ENCODE measurements at regions not wholly inside any gene's neighbourhood (a gene's known extent, or its start where the extent isn't known, plus 50 kb on each side); places are given as distances from the start of the nearest gene placed in this dataset.
"Not testable (repeated sequence)": the region's sequence is repeated elsewhere in the genome, so short reads cannot be mapped to it uniquely, and the experiment has no call there.

DNA sequence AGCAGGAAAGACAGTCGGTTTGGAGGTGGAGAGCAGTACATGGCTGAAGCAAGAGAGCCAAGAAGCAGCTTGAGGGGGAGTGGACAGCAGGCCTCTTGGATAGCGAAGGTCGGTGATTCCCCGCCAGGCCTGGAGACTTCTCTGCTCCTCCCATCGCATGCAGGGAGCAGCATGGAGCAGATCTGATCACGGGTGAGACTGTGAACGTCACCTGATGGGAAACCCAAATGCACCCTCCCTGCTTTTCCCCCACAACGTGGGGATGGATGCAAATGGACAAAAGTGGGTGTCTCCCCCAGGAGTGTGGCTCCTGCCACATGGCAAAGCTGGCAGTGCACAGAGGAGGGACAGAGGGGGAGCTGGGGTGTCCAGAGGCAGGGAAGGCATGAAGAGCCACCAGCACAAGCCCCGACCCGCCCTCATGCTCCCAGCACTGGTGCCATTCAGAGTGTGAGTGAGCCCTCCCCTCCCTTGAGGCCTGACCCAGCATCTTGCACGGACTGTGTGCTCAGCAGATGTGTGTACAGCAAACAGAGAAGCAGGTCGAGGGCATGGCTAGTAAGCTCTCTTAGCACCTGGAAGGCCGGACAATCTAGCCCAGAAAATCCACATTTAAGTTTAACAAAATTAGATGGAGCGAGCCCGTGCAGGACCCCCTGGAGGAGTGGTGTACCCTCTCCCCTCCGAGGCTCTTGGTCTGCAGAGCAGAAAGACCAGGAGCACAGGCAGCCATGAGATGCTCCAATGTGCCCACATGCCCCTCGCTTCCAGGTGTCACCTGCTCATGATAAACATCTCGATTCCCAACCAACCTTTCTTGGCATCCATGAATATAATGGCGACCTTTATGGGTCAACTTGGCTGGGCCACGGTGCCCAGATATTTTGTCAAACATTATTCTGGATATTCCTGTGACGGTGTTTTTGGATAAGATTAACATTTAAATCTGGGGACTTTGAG, 661.7 kb downstream of the TBC1D22A start:
- Histone ChIP-seq H3K4me3 (ENCODE audit: insufficient read depth, low read depth, low read length) (no peak overlapping the region), H3K36me3 (replicated peaks; ENCODE audit: control insufficient read depth, insufficient read depth, low read length) (no peaks in the 10 kb centered on the region), H3K27me3 (ENCODE audit: control insufficient read depth, insufficient read depth, low read length) (no peaks in the 10 kb centered on the region)
- DNase-seq = no peak

DNA sequence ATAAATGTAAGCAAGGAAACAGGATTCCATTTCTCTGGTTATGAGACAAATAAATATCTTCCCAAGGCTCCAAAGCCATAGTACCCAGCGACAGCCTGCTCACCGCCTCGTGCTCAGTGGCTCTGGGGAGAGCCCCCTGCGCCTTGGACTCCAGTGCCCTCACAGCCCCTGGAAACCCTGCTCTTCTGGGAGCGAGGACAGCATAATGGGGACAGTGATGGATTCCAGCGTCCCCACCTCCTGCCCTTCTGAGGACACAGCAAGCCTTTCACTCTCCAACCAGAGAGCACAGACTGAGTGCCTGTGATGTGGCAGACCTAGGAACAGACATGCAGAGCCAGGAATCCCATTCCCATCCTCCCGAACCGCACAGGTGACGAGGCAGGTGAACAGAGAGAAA, 660.8 kb downstream of the TBC1D22A start:
- H3K4me3 ChIP-seq (ENCODE audit: insufficient read depth, low read depth, low read length) = no peak overlapping the region

DNA sequence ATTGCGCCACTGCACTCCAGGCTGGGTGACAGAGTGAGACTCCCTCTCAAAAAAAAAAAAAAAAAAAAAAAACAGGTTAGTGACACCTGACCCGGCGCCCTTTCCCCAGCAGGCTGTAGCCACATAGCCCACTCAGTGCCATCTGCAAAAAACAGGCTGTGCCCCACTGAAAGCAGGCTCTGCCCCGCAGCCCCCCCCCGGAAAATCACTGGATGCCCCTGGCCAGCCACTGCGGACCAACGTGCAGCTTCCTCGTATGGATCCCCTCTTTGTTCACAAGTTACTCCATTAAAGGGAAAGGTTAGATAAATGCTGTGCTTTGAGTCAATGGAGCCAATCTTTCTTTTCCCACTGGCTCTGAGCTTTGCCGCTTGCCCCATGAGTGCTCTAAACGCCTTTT, 660.3 kb downstream of the TBC1D22A start:
- H3K4me3 ChIP-seq (ENCODE audit: insufficient read depth, low read depth, low read length) = no peak overlapping the region
- no peaks in the 10 kb centered on the region for H3K27me3 ChIP-seq (ENCODE audit: control insufficient read depth, insufficient read depth, low read length)
- H3K36me3 ChIP-seq (replicated peaks; ENCODE audit: control insufficient read depth, insufficient read depth, low read length) = no peaks in the 10 kb centered on the region
- no peak for DNase-seq

More for the DNA sequence above, 660.8 kb downstream of the TBC1D22A start:
- Histone ChIP-seq H3K36me3 (replicated peaks; ENCODE audit: control insufficient read depth, insufficient read depth, low read length) (no peaks in the 10 kb centered on the region), H3K27me3 (ENCODE audit: control insufficient read depth, insufficient read depth, low read length) (no peaks in the 10 kb centered on the region)
- no peak for DNase-seq

DNA sequence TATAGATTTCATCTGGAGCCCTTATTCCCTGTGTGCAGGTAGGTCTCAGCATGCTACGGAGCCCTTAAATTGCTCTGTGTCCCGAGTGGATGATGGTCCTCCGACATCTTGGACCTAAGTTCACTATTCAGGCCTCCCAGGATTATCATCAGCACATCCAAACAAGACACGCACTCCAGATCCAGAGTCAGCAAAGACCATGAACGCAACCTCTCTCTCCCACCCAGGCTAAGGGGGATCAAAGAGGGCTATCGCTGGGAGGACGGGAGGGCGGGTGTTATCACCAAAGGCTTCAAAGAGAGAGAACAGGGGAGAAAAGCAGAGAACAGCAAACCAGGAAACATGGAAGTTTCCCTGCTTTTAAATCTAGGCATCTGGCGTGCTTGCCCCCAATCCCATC, 659.4 kb downstream of the TBC1D22A start:
- Histone ChIP-seq H3K4me3 (ENCODE audit: insufficient read depth, low read depth, low read length) (no peak overlapping the region), H3K36me3 (replicated peaks; ENCODE audit: control insufficient read depth, insufficient read depth, low read length) (no peaks in the 10 kb centered on the region), H3K27me3 (ENCODE audit: control insufficient read depth, insufficient read depth, low read length) (no peaks in the 10 kb centered on the region)
- DNase-seq = no peak

DNA sequence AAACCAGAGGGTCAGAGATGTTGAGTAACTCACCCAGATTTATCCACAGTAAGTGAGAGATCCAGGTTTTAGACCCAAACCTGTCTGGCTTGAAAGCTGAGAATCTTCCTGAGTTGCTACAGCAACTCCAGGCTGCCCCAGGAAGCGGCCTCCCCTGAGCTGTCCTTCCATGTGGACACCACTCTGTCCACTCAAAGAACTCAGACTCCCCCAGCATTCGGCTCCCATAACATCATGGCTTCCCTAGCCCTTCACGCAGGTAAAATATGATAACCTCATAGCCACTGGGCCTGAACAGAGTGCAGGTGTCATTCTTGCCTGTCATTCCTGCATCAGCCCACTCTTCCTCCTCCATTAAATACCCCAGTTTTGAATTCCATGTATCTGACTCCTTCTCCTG, 657.8 kb downstream of the TBC1D22A start:
- no peaks in the 10 kb centered on the region for H3K36me3 ChIP-seq (replicated peaks; ENCODE audit: control insufficient read depth, insufficient read depth, low read length)
- no peaks in the 10 kb centered on the region for H3K27me3 ChIP-seq (ENCODE audit: control insufficient read depth, insufficient read depth, low read length)
- no peak overlapping the region for H3K4me3 ChIP-seq (ENCODE audit: insufficient read depth, low read depth, low read length)
- no peak for DNase-seq

DNA sequence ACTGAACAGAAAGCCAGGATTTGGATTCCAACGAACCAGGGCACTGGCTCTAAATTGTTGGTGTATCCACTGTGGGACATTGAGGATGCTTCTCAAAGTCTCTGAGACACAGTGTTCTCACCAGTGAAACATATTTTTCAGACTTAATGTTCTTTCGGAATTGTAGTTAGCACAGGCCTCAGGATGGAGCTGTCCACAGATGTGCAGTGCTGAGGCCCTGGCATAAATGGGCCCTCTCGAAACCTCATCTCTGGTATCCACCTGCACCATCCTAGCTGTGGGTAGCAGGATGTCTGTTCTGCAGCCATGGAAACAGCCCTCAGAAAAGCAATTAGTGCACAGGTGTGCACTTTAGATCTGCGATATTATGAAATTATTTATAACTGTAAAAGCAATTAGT, 656.8 kb downstream of the TBC1D22A start:
- Histone ChIP-seq H3K36me3 (replicated peaks; ENCODE audit: control insufficient read depth, insufficient read depth, low read length) (no peaks in the 10 kb centered on the region), H3K27me3 (ENCODE audit: control insufficient read depth, insufficient read depth, low read length) (no peaks in the 10 kb centered on the region), H3K4me3 (ENCODE audit: insufficient read depth, low read depth, low read length) (no peak overlapping the region)
- DNase-seq = no peak

DNA sequence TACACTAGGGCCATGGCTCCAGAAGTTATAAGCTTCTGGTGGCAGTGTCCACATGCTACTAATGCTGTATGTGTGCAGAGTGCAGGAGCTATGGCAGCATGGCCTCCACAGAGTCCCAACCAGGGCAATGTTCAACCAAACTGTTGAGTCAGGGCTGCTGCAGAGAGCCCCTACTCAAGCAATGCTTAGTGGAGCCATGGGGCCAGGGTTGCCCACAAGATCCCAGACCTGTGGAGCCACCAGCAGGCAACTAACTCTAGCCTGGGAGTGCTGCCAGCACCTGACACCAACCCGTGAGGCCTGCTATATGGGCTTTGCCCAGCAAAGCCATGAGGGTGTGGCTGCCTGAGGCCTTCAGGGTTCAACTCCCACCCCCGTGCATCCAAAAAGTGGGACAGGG, 655.2 kb downstream of the TBC1D22A start:
- no peak overlapping the region for H3K4me3 ChIP-seq (ENCODE audit: insufficient read depth, low read depth, low read length)
- no peaks in the 10 kb centered on the region for H3K36me3 ChIP-seq (replicated peaks; ENCODE audit: control insufficient read depth, insufficient read depth, low read length)
- H3K27me3 ChIP-seq (ENCODE audit: control insufficient read depth, insufficient read depth, low read length) = no peaks in the 10 kb centered on the region
- no peak for DNase-seq

DNA sequence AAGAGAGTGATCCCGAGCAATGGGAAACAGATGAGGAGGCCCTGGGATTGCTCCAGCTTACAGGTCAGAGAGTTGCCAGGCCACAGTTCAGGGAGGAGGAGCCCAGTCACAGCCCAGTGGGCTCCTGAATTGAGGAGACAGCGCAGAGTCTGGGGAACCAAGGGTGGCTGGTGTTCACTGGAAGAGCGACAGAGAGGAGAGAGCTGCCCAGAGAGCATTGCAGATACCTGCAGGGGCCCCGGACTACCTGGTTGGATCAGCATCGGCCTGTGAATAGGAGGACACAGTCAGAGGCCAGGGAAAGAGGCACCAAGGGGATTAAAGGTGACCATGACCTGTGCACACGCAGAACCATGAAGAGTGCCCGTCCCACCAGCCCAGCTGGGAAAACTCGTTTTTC, 648.6 kb downstream of the TBC1D22A start:
- Histone ChIP-seq H3K4me3 (ENCODE audit: insufficient read depth, low read depth, low read length) (no peak overlapping the region), H3K27me3 (ENCODE audit: control insufficient read depth, insufficient read depth, low read length) (no peaks in the 10 kb centered on the region), H3K36me3 (replicated peaks; ENCODE audit: control insufficient read depth, insufficient read depth, low read length) (no peaks in the 10 kb centered on the region)
- DNase-seq = no peak

DNA sequence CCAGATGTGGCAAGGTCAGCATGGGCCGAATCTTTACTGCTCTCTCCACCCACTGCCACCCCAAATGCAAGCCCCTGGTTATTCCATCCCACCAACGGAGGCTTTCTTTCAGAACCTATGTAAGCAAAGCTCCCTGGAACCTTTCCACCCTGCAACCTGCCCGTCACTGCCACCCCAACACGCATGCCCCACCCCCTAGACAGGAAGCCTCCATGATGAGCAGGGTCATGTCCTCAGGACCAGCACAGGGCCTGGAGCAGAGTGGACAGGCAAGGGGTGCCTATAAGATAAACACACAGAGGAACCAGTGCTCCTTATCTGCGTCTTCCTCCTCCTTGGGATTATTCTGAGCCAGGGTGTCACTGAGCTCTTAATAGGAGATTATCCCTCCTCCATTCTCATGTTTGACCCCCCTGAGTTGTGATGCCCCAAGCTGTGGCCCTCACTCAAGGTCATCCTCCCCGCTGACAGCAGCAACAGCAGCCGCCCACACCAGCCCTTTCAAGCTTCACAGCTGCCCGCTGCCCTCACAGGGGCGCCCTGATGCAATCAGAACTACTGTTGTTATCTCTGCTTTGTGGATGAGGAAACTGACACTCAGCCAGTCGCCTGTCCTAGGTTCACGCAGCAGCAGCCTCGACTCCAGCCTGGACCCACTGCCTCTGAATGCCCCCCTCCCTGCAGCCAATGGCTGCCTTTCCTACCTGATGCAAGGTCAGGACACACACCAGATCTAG, 647.3 kb downstream of the TBC1D22A start:
- Histone ChIP-seq H3K27me3 (ENCODE audit: control insufficient read depth, insufficient read depth, low read length) (no peaks in the 10 kb centered on the region), H3K36me3 (replicated peaks; ENCODE audit: control insufficient read depth, insufficient read depth, low read length) (no peaks in the 10 kb centered on the region), H3K4me3 (ENCODE audit: insufficient read depth, low read depth, low read length) (no peak overlapping the region)
- DNase-seq = peak; percentile 13

DNA sequence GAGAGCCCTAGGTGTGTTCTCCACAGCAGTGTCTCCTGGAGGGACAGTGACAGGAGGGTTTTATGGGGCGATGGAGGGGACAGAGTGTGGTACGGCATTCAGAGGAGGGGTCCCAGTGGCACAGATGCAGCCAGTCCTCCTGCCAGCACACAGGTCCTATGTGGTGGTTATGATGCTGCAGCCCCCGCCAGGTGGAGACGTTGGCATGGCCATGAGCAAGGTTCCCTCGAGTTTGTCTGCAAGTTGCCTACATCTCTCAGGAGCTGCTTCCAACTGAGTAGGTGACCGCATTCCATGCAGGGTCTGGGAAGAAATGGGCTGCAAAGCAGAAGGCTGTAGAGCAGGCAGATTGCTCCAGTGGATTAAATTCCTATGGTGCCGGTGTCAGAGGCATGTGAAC, 646.0 kb downstream of the TBC1D22A start:
- Histone ChIP-seq H3K36me3 (replicated peaks; ENCODE audit: control insufficient read depth, insufficient read depth, low read length) (no peaks in the 10 kb centered on the region), H3K27me3 (ENCODE audit: control insufficient read depth, insufficient read depth, low read length) (no peaks in the 10 kb centered on the region), H3K4me3 (ENCODE audit: insufficient read depth, low read depth, low read length) (no peak overlapping the region)
- no peak for DNase-seq

DNA sequence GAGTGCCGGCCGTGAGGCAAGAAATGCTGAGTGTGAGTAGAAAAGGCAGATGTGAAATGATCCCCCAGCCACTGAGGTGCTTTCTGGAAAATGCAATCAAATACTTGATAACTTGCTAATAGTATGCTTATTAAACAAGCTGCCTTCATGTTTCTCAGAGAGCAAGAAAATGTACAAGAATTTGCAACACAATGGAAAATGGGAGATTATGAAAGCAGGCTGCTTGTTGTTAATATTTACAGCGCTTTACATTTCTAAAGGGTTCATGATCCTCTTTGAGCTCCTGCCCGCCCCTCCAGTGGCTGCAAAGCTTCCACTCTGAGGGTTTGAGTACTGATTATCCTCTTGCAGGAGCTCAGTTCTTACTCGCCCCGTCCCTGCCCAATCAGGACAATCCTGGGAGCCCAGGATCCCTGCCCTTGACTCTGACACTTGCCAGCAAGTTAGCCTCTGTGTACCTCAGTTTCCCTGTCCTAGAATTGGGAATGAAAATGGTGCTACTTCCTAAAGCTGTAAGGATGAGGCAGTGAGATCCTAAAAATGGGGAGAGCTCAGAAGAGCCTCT, 645.1 kb downstream of the TBC1D22A start:
- Histone ChIP-seq H3K36me3 (replicated peaks; ENCODE audit: control insufficient read depth, insufficient read depth, low read length) (no peaks in the 10 kb centered on the region), H3K27me3 (ENCODE audit: control insufficient read depth, insufficient read depth, low read length) (no peaks in the 10 kb centered on the region), H3K4me3 (ENCODE audit: insufficient read depth, low read depth, low read length) (no peak overlapping the region)
- DNase-seq = no peak

DNA sequence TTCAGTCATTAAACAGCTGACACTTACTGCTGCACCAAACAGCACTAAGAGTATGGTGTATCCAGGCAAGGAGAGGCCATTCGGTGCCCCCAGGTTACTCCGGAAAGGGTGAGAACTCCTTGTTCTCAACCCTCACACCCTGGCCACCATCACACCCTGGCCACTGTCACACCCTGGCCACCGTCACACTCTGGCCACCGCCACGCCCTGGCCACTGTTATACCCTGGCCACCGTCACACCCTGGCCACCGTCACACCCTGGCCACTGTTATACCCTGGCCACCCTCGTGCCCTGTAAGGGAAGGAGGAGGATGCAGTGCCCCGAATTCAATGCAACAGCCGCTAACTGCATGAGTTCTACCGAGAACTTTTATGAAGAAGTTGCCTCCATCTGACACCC, 644.4 kb downstream of the TBC1D22A start:
- H3K36me3 ChIP-seq (replicated peaks; ENCODE audit: control insufficient read depth, insufficient read depth, low read length) = no peaks in the 10 kb centered on the region
- H3K4me3 ChIP-seq (ENCODE audit: insufficient read depth, low read depth, low read length) = no peak overlapping the region
- H3K27me3 ChIP-seq (ENCODE audit: control insufficient read depth, insufficient read depth, low read length) = no peaks in the 10 kb centered on the region
- peak; percentile 12 for DNase-seq

DNA sequence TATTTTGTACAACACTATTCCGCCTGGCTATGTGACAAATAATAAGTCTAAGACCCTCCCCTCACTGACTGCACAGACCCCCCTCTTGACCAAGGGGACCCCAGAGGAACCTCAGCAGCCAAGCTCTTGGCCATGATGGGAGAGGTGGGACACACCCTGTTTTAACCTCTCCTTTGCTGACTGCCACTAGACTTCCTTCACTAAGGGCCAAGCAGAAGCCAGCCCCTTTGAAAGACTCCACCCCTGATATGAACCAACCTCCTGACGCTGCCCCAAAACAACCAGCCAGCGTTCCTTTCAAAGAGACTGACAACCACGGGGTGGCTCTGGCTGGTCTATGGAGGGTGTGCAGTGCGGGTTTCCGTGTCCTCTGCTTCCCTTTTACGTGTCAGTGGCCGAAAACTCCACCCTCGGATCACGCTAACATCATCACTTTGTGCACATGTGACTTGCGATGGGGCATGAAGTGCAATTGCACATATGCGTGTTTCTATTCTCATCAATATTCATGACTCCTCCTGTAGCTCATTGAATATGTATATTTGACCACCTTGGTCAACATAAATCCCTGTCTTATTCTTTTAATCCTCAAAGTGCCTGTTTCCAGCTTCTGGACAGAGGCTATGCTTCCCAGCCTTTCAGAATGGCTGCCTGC, 643.9 kb downstream of the TBC1D22A start:
- Histone ChIP-seq H3K27me3 (ENCODE audit: control insufficient read depth, insufficient read depth, low read length) (no peaks in the 10 kb centered on the region), H3K36me3 (replicated peaks; ENCODE audit: control insufficient read depth, insufficient read depth, low read length) (no peaks in the 10 kb centered on the region), H3K4me3 (ENCODE audit: insufficient read depth, low read depth, low read length) (no peak overlapping the region)
- DNase-seq = peak; percentile 13

DNA sequence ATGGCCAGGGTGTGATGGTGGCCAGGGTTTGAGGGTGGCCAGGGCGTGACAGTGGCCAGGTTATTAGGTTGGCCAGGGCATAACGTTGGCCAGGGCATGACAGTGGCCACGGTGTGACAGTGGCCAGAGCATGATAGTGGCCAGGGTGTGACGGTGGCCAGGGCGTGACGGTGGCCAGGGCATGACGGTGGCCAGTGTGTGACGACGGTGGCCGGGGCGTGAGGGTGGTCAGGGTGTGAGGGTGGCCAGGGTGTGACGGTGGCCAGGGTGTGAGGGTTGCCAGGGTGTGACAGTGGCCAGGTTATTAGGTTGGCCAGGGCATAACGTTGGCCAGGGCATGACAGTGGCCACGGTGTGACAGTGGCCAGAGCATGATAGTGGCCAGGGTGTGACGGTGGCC, 642.8 kb downstream of the TBC1D22A start:
- not testable (repeated sequence) for H3K4me3 ChIP-seq (ENCODE audit: insufficient read depth, low read depth, low read length); H3K27me3 ChIP-seq (ENCODE audit: control insufficient read depth, insufficient read depth, low read length); H3K36me3 ChIP-seq (replicated peaks; ENCODE audit: control insufficient read depth, insufficient read depth, low read length); DNase-seq

Data from H7 (cell line).